ENCODE measurements at regions not wholly inside any gene's neighbourhood (a gene's known extent, or its start where the extent isn't known, plus 50 kb on each side); places are given as distances from the start of the nearest gene placed in this dataset.
A peak's percentile ranks its signal among the peaks of the same experiment; 100 is the strongest.
"Not testable (repeated sequence)": the region's sequence is repeated elsewhere in the genome, so short reads cannot be mapped to it uniquely, and the experiment has no call there.

DNA sequence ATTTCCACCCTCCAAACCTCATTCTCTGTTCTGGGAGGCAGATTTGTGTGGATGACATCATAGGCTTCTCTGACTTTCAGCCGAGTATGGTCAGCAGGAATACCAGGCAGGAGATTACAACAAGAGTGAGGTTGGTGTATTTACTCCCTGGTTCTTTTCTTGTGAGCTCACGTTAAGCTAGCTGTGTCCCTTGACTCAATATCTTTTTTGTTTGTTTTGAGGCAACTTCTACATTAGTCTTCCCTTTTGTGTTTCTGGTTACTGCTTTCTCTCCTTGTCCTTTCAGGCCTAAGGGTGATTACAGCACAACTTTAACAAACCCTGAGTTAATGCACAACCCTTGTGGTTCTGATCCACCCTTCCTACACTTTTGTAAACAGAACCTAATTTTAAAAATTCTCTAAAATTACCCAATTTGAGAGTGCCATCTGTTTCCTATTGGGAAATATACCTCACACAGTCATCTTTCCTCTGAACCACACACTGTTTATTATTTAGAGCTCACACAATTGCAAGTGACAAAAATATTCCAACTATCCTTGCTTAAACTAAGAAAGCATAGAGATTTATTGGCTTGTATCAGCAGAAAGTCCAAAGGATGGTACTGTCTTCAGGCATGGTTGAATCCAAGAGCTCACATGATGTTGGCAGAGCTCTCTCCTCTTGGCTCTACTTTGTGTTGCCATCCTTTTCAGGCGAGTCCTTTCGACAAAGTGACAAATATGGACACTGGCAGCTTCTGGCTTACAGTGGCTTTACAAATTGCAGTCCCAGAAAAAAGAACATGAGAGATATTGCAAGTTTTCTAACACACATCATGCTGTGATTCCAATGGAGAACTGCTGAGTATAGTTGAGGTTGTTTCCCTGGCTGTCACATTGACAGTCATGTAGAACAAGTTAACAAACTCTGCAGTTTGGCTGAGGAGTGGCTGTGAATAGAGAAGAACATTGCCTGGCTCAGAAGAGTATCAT is 150.5 kb upstream of the DDIT4L start:
- H3K4me3 ChIP-seq (ENCODE audit: insufficient read depth, low read depth, low read length) = no peak overlapping the region
- H3K27me3 ChIP-seq (ENCODE audit: control insufficient read depth, insufficient read depth, low read length) = no peaks in the 10 kb centered on the region
- DNase-seq = peak; percentile 1

DNA sequence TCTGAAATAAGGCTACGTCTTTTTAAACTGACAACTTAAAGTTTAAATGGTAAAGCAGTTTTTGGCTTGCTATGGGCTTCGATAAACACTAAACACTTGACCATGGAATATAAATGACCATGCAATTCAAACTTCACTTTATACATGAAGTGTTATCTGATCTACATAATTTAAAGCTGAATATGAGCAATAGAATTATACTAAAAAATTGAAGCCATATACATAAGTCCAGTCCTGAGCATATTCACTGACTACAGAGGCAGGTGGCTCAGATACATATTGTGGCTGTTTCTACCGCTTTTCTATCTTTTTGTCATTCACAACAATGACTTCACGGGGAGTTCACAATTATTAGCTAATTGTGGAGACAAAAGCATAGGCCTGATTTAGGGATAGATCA is 149.6 kb upstream of the DDIT4L start:
- no peak for DNase-seq
- H3K27me3 ChIP-seq (ENCODE audit: control insufficient read depth, insufficient read depth, low read length) = no peaks in the 10 kb centered on the region
- no peak overlapping the region for H3K4me3 ChIP-seq (ENCODE audit: insufficient read depth, low read depth, low read length)
- H3K36me3 ChIP-seq (replicated peaks; ENCODE audit: control insufficient read depth, insufficient read depth, low read length) = no peaks in the 10 kb centered on the region

More for the DNA sequence above, 150.5 kb upstream of the DDIT4L start:
- no peaks in the 10 kb centered on the region for H3K36me3 ChIP-seq (replicated peaks; ENCODE audit: control insufficient read depth, insufficient read depth, low read length)

DNA sequence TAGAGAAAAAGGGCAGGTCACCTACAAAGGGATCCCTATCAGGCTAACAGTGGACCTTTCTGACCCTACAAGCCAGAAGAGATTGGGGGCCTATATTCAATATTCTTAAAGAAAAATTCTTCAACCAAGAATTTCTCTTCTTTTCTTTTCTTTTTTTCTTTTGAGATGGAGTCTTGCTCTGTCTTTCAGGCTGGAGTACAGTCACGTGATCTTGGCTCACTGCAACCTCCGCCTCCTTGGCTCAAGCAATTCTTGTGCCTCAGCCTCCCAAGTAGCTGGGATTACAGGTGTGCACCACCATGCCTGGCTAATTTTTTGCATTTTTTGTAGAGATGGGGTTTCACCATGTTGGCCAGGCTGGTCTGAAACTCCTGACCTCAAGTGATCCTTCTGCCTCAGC is 143.2 kb upstream of the DDIT4L start:
- H3K36me3 ChIP-seq (replicated peaks; ENCODE audit: control insufficient read depth, insufficient read depth, low read length); H3K27me3 ChIP-seq (ENCODE audit: control insufficient read depth, insufficient read depth, low read length); DNase-seq; H3K4me3 ChIP-seq (ENCODE audit: insufficient read depth, low read depth, low read length): not testable (repeated sequence)

- Histone ChIP-seq H3K27me3 (ENCODE audit: control insufficient read depth, insufficient read depth, low read length) (no peaks in the 10 kb centered on the region), H3K36me3 (replicated peaks; ENCODE audit: control insufficient read depth, insufficient read depth, low read length) (no peaks in the 10 kb centered on the region), H3K4me3 (ENCODE audit: insufficient read depth, low read depth, low read length) (no peak overlapping the region)
- no peak for DNase-seq
Measured at GRCh38 chr4:100317032-100317864, 127.0 kb upstream of the DDIT4L start.

DNA sequence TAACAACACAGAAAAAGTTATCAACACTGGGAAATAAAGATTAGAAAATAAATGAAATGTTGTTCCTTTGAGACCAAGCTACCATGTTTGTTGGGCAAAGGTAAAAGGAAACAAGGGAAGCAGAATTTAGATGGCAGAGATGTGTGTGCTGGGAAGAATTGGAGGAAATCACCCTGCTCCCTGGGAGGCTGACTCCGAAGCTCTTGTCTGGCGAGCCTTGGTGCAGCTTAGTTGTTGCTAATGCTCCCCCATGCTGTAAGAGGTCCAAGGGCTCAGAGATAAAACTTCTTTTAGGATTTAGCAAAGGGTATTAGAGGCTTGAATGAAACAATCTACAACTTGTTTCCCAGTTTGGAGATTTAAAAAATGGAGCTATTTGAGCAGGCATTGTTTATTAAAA is 123.8 kb upstream of the DDIT4L start:
- no peaks in the 10 kb centered on the region for H3K27me3 ChIP-seq (ENCODE audit: control insufficient read depth, insufficient read depth, low read length)
- no peaks in the 10 kb centered on the region for H3K36me3 ChIP-seq (replicated peaks; ENCODE audit: control insufficient read depth, insufficient read depth, low read length)
- DNase-seq = peak; percentile 2
- H3K4me3 ChIP-seq (ENCODE audit: insufficient read depth, low read depth, low read length) = no peak overlapping the region

GRCh38 chr4:100312615-100313350 is 122.5 kb upstream of the DDIT4L start:
- no peak for DNase-seq
- H3K4me3 ChIP-seq (ENCODE audit: insufficient read depth, low read depth, low read length) = no peak overlapping the region

DNA sequence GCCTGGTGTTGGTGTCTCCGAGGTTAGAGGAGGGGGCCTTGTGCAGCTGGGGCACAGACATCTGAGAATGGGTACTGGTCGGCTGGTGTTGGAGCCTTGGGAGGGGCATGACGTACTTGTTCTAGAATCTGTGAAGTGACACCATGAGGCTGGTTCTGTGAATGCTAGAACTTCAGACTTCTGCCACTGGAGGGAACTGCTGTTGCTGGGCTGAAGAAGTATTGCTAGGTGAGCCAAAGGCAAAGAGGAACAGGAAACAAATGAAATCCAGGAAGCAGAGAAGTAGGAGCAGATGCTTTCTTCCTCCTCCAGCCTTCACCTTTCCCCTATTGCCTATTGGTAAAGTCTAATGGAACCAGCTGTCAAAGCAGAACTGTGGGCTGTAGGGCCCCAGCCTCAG is 120.9 kb upstream of the DDIT4L start:
- Histone ChIP-seq H3K27me3 (ENCODE audit: control insufficient read depth, insufficient read depth, low read length) (no peaks in the 10 kb centered on the region), H3K4me3 (ENCODE audit: insufficient read depth, low read depth, low read length) (no peak overlapping the region), H3K36me3 (replicated peaks; ENCODE audit: control insufficient read depth, insufficient read depth, low read length) (no peaks in the 10 kb centered on the region)
- DNase-seq = no peak

More at GRCh38 chr4:100312615-100313350, 122.5 kb upstream of the DDIT4L start:
- no peaks in the 10 kb centered on the region for H3K36me3 ChIP-seq (replicated peaks; ENCODE audit: control insufficient read depth, insufficient read depth, low read length)
- H3K27me3 ChIP-seq (ENCODE audit: control insufficient read depth, insufficient read depth, low read length) = no peaks in the 10 kb centered on the region

DNA sequence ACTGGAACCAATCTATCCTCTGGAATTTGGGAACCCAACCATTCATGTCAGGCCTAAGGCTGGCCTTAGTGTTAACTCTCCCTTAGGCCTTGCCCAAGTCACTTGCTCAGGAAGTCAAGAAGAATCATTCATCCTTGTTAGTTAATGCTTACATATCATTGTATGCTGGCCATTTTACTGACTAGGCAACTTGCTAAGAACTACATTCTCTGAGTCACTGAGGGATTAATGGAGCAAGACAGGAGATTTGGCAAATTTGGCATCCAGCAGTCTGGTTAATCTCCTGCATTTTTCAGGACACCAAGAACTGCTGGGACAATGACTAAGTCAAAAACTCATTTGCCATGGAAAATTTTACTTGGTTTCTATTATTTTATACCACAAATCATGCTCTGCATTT is 115.8 kb upstream of the DDIT4L start:
- no peak overlapping the region for H3K4me3 ChIP-seq (ENCODE audit: insufficient read depth, low read depth, low read length)
- DNase-seq = no peak
- no peaks in the 10 kb centered on the region for H3K27me3 ChIP-seq (ENCODE audit: control insufficient read depth, insufficient read depth, low read length)
- H3K36me3 ChIP-seq (replicated peaks; ENCODE audit: control insufficient read depth, insufficient read depth, low read length) = no peaks in the 10 kb centered on the region

- DNase-seq = no peak
- no peaks in the 10 kb centered on the region for H3K27me3 ChIP-seq (ENCODE audit: control insufficient read depth, insufficient read depth, low read length)
- no peak overlapping the region for H3K4me3 ChIP-seq (ENCODE audit: insufficient read depth, low read depth, low read length)
- no peaks in the 10 kb centered on the region for H3K36me3 ChIP-seq (replicated peaks; ENCODE audit: control insufficient read depth, insufficient read depth, low read length)
Measured at GRCh38 chr4:100302061-100303026, 112.1 kb upstream of the DDIT4L start.

GRCh38 chr4:100299046-100299840 is 109.0 kb upstream of the DDIT4L start:
- H3K36me3 ChIP-seq (replicated peaks; ENCODE audit: control insufficient read depth, insufficient read depth, low read length) = no peaks in the 10 kb centered on the region
- H3K4me3 ChIP-seq (ENCODE audit: insufficient read depth, low read depth, low read length) = no peak overlapping the region
- no peak for DNase-seq
- no peaks in the 10 kb centered on the region for H3K27me3 ChIP-seq (ENCODE audit: control insufficient read depth, insufficient read depth, low read length)

DNA sequence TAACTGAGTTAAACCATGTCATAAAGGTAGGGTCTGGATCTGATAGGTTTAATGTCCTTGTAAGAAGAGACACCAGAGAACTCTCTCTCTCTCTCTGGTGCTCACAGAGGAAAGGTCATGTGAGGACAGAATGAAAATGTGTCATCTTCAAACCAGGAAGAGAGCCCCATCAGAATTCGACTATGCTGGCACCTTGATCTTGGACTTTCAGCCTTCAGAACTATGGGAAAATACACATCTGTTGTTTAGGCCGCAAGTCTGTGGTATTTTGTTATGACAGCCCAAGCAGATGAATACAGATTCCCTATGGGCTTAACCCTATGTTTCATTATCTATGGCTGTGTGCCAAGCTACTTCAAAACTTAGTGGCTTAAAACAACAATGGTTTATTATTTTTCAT is 105.5 kb upstream of the DDIT4L start:
- no peaks in the 10 kb centered on the region for H3K27me3 ChIP-seq (ENCODE audit: control insufficient read depth, insufficient read depth, low read length)
- H3K36me3 ChIP-seq (replicated peaks; ENCODE audit: control insufficient read depth, insufficient read depth, low read length) = no peaks in the 10 kb centered on the region
- no peak for DNase-seq
- H3K4me3 ChIP-seq (ENCODE audit: insufficient read depth, low read depth, low read length) = no peak overlapping the region

DNA sequence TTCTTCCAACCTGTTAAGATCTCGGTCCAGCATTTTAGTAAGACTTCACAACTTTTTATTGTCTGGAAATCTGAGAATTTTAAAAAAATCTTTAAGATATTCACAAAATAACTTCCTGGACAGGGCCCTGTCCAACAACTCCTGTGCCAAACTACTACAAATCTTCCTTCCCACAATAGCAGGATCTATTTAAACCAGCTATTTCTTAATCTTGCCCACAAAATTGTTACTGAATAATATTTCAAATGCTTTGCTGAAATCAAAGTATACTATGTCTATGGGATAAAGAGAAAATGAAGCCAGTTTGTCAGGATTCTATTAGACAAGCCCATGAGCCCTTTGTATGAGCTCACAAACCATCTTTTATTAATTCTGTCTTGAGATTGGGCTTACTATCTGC is 104.1 kb upstream of the DDIT4L start:
- H3K27me3 ChIP-seq (ENCODE audit: control insufficient read depth, insufficient read depth, low read length) = no peaks in the 10 kb centered on the region
- no peaks in the 10 kb centered on the region for H3K36me3 ChIP-seq (replicated peaks; ENCODE audit: control insufficient read depth, insufficient read depth, low read length)
- H3K4me3 ChIP-seq (ENCODE audit: insufficient read depth, low read depth, low read length) = no peak overlapping the region
- DNase-seq = no peak

DNA sequence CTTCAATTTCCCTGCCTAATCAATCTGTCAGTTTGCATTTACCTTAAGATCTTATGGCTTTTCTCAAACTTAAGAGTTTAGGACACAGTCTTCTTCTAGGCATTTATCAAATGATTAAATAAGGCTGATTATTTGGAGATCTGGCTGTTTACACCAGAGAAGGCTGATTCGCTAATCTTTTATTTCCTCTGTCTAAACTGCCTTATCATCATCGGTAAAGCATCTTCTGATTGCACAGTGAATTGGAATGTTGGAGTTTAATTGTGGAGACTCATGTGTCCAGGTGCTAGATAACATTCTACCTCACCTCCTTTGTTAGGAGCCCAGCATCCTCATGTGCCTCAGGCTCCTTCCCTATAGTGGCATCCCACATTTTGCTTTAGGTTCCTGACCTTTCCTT is 100.3 kb upstream of the DDIT4L start:
- no peaks in the 10 kb centered on the region for H3K36me3 ChIP-seq (replicated peaks; ENCODE audit: control insufficient read depth, insufficient read depth, low read length)
- H3K27me3 ChIP-seq (ENCODE audit: control insufficient read depth, insufficient read depth, low read length) = no peaks in the 10 kb centered on the region
- no peak overlapping the region for H3K4me3 ChIP-seq (ENCODE audit: insufficient read depth, low read depth, low read length)
- no peak for DNase-seq
